Stomach (tissue), 8 donors: ENCODE measurements at regions not wholly inside any gene's neighbourhood (a gene's known extent, or its start where the extent isn't known, plus 50 kb on each side); places are given as distances from the start of the nearest gene placed in this dataset.
"Not testable (repeated sequence)": the region's sequence is repeated elsewhere in the genome, so short reads cannot be mapped to it uniquely, and the experiment has no call there.

ENCODE experiments used
- DNase-seq, 2 donors: peaks; one replicate each; pipeline versions ENCODE4 v3.0.0 to v3.0.0-alpha.2; 2013 to 2019
- H3K27ac ChIP-seq, 5 donors: fragments of 200-600 bp in 4 of 5; sonication (generic) in 4 of 5; one replicate each; pipeline ENCODE4 v1.5.1; 2013 to 2019; ENCODE audit warnings: mild to moderate bottlenecking in 1 of 5, moderate library complexity in 1 of 5
- H3K27me3 ChIP-seq, 3 donors: fragments of 200-600 bp; sonication (generic); one replicate each; pipeline ENCODE4 v1.5.1; 2017 to 2019; ENCODE audit warnings: mixed run types in 1 of 3
- H3K36me3 ChIP-seq, 4 donors: fragments of 200-600 bp; sonication (generic); 1 replicate in 3 of 4; 2 replicates in 1 of 4; pipeline ENCODE4 v1.5.1; 2016 to 2019
- H3K4me1 ChIP-seq, 4 donors: fragments of 200-600 bp; sonication (generic); one replicate each; pipeline ENCODE4 v1.5.1; 2016 to 2019
- H3K4me3 ChIP-seq, 4 donors: fragments of 200-600 bp; sonication (generic) in 3 of 4; one replicate each; pipeline ENCODE4 v1.5.1; 2016 to 2019; ENCODE audit warnings: mild to moderate bottlenecking in 1 of 4
- H3K9me3 ChIP-seq, 4 donors: fragments of 200-600 bp; sonication (generic); one replicate each; pipeline ENCODE4 v1.5.1; 2016 to 2019
- CTCF ChIP-seq, 7 experiments: fragments of 450-650 bp in 4 of 7; fragments of 200-600 bp in 3 of 7; sonication (generic) in 3 of 7; IDR thresholded peaks; one replicate each; pipeline ENCODE4 v1.5.1; 2016 to 2019; ENCODE audit warnings: antibody characterized with exemption in 7 of 7, control low read depth in 2 of 7, mild to moderate bottlenecking in 1 of 7
- EP300 ChIP-seq: sonication (generic); formaldehyde crosslinking; IDR thresholded peaks from one replicate; pipeline ENCODE4 v1.6.1; 2017; ENCODE audit warnings: antibody characterized with exemption
- POLR2A ChIP-seq, 4 donors: fragments of 450-650 bp; IDR thresholded peaks; one replicate each; pipeline ENCODE4 v1.6.1; 2016; ENCODE audit warnings: antibody characterized with exemption in 4 of 4, control low read depth in 2 of 4, mild to moderate bottlenecking in 1 of 4, moderate library complexity in 1 of 4
- POLR2AphosphoS5 ChIP-seq, 3 donors: sonication (generic); formaldehyde crosslinking; IDR thresholded peaks; one replicate each; pipeline ENCODE4 v1.6.1; 2016; ENCODE audit warnings: antibody characterized with exemption in 3 of 3
- WGBS, 5 donors: extraction: QIAGEN DNeasy Blood & Tissue Kit in 3 of 5; methylation state at CpG; one replicate each; pipeline versions ENCODE4 v1.1.5 to v1.1.7; 2013 to 2018; 5-methylcytosine and 5-hydroxymethylcytosine counted together
- intact Hi-C: fragments of 100-400 bp; cut with DNase I; formaldehyde crosslinking; loops from one replicate; pipeline ENCODE4 v1.15.1; 2023; ENCODE audit warnings: low total_unique reads
- donor health status: healthy with polysubstance abuse.
- donor health status: Bipolar disorder and iron deficiency.
- donor health status: healthy.

GRCh38 chr13:66237411-66238062, 992.6 kb downstream of the PCDH9 start:
- DNase-seq = no peak
- Histone ChIP-seq H3K9me3 (peaks cover 0 to 9% (median 4%) of the 10 kb centered on the region in 4 donors), H3K36me3 (no peaks in the 10 kb centered on the region), H3K27me3 (no peaks in the 10 kb centered on the region), H3K4me3 (no peak overlapping the region), H3K4me1 (no peaks in the 10 kb centered on the region), H3K27ac (no peak overlapping the region)
- no peak for TF ChIP-seq CTCF (IDR thresholded peaks at IDR 0.05)
- TF ChIP-seq EP300 = no peak
- TF ChIP-seq POLR2A (IDR thresholded peaks at IDR 0.05) = no peak
- intact Hi-C loops = no loop called here
- 59 to 68% (median 62%) methylated on average over 4 of the region's 4 CpGs for WGBS, 5 donors

- H3K36me3 ChIP-seq = no peaks in the 10 kb centered on the region
- TF ChIP-seq POLR2A (IDR thresholded peaks at IDR 0.05) (no peak), EP300 (no peak), CTCF (IDR thresholded peaks at IDR 0.05) (no peak), POLR2AphosphoS5 (IDR thresholded peaks at IDR 0.05) (no peak)
- H3K9me3 ChIP-seq = peaks cover 0 to 9% (median 4%) of the 10 kb centered on the region in 4 donors
- DNase-seq = no peak
- intact Hi-C loops = no loop called here
- no peak overlapping the region for H3K4me3 ChIP-seq
- H3K27ac ChIP-seq = no peak overlapping the region
- H3K27me3 ChIP-seq = no peaks in the 10 kb centered on the region
- 39 to 70% (median 67%) methylated on average over 1 of the region's 1 CpG for WGBS, 5 donors
- no peaks in the 10 kb centered on the region for H3K4me1 ChIP-seq
Observed at GRCh38 chr13:66234159-66234558, 996.0 kb downstream of the PCDH9 start.

- H3K4me1 ChIP-seq, H3K4me3 ChIP-seq, H3K27ac ChIP-seq, DNase-seq, H3K9me3 ChIP-seq, intact Hi-C loops, H3K36me3 ChIP-seq, H3K27me3 ChIP-seq: not testable (repeated sequence)
- 83 to 99% (median 93%) methylated on average over 4 to 6 of the region's 6 CpGs for WGBS, 5 donors
Observed at GRCh38 chr13:66231958-66232357, 998.2 kb downstream of the PCDH9 start.

- intact Hi-C loops = no loop called here
Observed at GRCh38 chr13:66225072-66225471, 1005.1 kb downstream of the PCDH9 start.

More at GRCh38 chr13:66225072-66225471, 1005.1 kb downstream of the PCDH9 start:
- DNase-seq = no peak
- Histone ChIP-seq H3K27ac (no peak overlapping the region), H3K9me3 (no peaks in the 10 kb centered on the region), H3K27me3 (no peaks in the 10 kb centered on the region), H3K36me3 (no peaks in the 10 kb centered on the region), H3K4me1 (no peaks in the 10 kb centered on the region), H3K4me3 (no peak overlapping the region)
- TF ChIP-seq CTCF (IDR thresholded peaks at IDR 0.05) = no peak
- TF ChIP-seq EP300 = no peak
- 81 to 86% (median 83%) methylated on average over 2 of the region's 2 CpGs for WGBS, 5 donors
